GM19023 (cell line): ENCODE measurements at regions not wholly inside any gene's neighbourhood (a gene's known extent, or its start where the extent isn't known, plus 50 kb on each side); places are given as distances from the start of the nearest gene placed in this dataset.
A peak's percentile ranks its signal among the peaks of the same experiment; 100 is the strongest.
"Not testable (repeated sequence)": the region's sequence is repeated elsewhere in the genome, so short reads cannot be mapped to it uniquely, and the experiment has no call there.

Experiments used
- ATAC-seq: cut with Tn5 transposase; IDR thresholded peaks from one replicate; pipeline ENCODE4 v1.9.1; 2021; ENCODE audit warnings: mild to moderate bottlenecking, moderate library complexity; ENCODE audit not compliant: unreplicated experiment

DNA sequence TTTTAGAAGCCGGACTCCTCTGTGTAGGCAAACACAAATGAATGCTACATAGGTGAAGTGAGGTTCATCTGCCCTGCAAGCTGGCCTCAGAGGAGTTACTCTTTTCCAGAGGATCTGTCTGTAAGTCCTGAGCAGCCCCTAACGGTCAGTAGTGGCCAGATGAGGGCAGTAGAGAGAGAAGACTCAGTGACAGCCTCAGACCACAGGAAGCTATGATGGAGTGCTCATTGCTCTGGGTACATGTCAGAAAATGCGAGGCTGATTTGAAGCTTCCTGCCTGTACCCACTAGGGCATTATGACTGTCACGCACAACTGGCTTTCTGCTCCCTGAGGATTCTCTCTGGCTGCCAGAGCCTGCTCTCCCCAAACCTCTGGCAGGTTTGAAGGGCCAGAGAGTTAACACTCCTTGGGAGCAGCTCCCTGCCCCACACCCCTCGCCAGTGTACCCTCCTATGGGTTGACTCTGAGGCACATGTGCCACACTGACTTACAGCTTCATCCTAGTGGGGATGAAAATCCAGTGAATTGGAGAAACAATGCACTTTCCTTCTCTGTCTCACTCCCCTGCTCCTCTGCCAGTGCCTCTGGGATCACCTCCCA lies 141.5 kb downstream of the GABRG2 start:
- peak; percentile 95 for ATAC-seq

DNA sequence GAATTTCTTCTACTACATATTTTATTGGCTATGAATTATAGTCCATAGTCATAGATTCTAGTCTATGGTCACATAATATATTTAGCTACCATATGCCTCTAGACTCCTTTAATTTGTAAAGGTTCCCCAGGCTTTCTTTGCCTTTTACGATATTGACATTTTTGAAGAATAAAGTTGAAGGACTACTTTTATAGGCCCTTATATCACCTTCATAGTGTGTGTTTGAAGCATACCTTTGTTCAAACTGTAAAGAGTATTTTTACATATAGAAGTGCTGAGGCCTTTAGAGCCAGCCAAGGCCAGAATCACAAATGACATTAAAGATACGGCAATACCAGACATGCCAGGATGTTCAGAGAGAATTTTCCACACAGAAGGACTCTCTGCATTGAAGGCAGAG lies 147.0 kb downstream of the GABRG2 start:
- no peak for ATAC-seq

DNA sequence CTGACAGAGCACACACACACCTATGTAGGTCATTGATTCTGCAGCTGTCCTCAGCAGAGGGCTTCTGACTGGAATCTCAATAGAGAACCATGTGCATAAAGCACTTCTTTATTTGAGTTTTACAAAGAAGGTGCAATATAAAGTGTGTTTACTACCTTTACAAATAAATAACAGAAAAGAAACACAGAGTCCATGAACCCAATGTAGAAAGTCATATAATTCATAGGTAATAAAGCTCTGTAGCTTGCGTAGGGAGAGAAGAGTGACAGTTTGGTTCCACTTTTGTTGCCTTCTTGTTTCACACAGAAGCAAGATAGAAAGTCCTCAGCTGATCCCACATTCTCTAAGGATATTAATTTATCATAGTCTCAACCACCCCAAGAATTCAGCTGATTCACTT lies 149.5 kb downstream of the GABRG2 start:
- no peak for ATAC-seq

DNA sequence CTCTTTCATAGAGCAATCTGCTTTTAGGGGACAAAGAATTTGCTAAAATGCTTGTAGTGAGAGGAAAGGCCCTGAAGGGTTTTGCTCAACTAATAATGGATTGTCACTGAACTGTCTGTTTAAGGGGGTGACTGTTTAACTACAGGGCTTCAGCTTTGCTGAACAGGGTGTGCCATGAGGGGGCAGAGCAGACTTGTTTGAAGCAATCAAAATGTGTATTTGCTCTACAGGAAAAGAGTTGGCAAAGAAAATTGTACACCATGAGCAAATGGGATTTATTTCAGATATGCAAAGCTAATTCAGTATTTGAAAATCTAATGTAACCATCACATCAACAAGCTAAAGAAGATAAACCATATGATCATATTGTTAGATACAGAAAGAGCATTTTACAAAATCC lies 154.3 kb downstream of the GABRG2 start:
- ATAC-seq, result no peak

DNA sequence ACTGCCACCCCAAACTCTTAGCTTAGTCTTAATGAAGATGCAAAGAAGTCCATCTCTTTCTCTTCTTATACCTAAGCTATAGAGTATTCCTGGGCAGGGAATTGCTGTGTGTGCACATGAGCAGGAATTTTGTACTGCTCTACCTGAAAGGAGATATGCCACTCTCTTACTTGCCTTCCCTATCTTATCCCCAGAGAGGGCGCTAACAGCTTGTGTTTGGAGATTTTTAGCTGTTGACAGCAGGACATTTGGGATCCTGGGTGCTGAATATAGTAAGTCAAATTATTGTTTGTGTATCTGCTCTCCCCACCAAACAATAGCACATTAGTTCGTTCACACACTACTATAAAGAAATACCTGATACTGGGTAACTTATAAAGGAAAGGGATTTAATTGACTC lies 159.5 kb downstream of the GABRG2 start:
- ATAC-seq, result no peak

DNA sequence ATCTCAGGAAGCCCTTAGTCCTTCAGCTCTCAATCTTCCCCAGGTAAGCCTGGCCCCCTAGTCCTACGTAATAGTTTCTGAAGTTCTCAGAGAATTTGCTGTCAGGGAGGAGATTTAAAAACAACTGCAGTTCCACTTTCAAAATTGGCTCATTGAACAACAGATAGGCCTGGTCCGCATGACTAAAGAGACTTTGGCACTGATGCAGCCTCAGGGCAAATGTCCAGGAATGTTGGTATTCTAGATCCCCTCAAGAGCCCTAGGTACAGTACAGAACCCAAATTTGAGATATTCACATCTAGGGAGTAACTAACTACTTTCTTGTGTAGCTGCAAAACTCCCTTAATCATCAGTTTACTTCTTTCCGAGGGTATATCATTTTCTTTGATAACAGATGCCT lies 162.8 kb downstream of the GABRG2 start:
- no peak for ATAC-seq

DNA sequence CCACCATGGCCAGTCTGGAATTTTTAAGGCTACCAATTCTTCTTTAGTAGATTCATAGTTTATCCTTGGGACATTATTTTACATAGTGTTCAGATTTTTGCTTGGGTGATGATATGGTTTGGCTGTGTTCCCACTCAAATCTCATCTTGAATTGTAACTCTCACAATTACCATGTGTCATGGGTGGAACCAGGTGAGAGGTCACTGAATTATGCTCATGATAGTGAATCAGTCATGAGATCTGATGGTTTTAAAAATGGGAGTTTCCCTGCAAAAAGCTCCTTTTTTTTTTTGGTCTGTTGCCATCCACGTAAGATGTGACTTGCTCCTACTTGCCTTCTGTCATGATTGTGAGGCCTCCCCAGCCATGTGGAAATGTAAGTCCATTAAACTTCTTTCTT lies 163.9 kb downstream of the GABRG2 start:
- no peak for ATAC-seq

DNA sequence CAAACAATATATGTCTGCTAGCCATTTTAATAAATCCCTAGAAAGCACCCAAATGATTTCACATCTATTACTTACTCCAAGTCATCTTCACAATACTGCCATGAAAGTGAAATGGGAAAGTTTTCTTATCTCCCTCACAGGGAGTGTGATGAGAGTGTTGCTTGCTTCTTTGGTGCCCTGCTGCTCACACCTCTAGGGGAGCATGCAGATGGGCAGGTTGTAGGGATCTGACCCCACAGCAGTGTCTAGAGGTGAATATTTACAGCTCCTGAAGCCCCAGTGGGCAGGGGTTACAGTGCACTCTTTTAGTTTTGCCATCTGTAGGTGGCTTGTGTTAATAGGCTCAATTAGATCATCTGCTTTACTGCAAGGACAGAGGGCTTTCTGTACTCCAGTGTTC lies 173.2 kb downstream of the GABRG2 start:
- ATAC-seq, result no peak

DNA sequence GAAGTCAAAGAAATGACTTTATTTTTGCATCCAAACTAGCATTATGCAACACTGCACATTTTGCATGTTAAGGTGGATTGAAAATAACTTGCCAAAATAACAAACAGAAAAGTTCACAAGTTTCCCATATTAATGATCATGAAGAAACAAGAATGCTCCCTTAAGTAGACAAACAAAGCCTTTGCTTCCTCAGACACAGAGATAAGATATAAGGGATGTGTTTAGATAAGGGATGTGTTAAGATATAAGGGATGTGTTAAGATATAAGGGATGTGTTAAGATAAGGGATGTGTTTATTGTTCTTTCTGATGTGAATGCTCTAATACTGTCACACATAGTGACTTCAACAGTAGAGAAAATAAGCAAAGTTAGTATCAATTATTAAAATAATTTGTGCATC lies 174.8 kb downstream of the GABRG2 start:
- no peak for ATAC-seq

DNA sequence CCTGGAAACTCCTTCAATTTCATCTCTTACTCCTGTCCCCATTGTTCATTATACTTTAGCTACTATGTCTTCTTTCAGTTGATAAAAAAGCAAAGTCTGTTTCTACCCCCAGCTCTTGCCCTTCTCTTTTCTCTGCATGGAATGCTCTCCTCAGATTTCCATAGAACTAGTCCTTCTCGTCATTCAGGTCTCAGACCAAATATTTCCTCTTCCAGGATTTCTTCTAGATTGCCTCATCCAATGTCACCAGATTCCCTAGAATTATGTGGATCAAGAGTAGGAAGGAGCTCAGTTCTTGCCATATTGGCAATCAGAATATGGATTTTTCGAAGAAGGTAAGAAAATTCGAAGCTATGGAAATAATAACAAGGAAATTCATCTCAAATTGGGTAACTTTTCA lies 176.1 kb downstream of the GABRG2 start:
- ATAC-seq, result no peak

DNA sequence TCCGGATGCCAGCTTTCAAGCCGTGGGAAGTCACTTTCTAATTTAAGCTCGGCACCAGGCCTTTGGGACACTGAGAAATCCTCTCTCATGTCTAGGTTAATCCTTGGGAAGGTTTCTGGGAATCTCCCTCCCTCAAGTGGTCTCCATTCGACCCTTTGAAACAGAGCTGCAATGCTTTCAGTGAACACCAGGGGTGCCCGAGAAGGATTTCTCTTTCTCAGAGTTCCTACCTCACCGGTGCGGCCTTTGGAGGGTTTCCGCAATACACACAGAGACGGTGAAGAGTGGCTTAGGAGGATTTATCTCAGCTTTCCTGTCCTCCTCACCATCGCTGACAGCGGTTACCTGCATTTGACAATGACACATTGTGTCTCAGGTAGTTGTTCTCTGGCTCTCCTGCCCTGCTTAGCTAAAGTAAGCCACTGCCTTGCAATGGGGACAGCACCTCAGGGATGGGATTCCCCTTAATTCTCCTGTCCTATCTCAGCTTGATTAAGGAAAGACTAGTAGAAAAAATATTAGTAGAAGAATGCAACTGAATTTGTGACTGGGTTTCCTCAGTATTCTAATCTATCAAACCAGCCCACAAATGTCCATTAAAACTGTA lies 180.6 kb downstream of the GABRG2 start:
- no peak for ATAC-seq

DNA sequence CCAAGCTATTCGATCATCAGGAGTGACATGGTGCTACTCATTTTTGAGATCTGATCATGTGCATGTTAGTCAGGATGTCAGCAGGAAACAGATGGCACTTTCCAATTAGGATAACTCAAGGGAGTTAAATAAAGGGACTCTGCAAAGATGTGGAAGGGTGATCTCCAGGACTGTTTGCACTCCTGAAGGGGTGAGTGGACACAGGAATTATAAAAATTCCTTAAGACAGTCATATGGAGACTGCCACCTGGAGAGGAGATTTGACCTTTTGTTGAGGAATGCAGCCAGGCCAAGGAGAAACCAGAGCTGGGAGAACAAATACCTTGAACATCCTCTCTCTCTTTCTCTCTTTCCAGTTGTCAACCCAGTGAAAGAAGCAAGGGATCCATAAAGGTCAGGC lies 189.1 kb downstream of the GABRG2 start:
- no peak for ATAC-seq

DNA sequence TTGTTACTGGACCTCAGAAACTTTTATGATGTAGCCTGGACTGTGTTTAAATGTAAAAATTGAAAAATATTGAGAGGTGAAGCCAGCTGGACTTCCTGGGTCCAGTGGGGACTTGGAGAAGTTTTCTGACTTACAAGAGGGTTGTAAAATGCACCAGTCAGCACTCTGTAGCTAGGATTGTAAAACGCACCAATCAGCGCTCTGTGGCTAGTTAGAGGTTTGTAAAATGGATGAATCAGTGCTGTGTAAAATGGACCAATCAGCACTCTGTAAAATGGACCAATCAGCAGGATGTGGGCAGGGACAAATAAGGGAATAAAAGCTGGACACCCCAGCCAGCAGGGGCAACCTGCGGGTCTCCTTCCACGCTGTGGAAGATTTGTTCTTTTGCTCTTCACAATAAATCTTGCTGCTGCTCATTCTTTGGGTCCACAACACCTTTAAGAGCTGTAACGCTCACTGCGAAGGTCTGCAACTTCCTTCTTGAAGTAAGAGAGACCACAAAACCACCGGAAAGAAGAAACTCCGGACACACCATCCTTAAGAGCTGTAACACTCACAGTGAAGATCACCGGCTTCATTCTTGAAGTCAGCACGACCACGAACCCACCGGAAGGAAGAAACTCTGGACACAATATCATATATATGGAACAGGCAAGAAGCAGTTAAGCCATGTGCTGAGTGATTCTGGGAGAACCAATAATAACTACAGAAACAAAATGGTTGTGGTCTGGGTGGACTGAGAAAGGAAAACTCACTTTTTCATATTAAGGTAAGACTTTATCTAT lies 201.3 kb downstream of the GABRG2 start:
- no peak for ATAC-seq

DNA sequence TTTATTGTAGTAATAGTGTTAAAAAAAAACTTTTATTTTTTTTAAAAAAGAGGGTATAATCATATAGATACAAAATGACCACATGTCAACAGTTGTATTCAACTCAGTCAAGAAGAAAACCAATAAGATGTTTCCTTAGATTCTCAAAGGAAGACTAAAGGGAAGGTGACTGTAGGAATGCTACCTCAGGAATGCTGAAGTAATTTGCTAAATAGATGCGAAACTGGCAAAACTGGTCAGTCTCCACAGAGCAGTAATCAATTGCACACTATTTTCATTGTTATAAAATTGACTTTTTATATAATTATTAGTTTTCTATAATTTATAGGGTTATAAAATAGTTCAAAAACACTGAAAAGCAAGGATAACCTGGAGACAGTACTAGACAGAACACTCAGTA lies 204.8 kb downstream of the GABRG2 start:
- no peak for ATAC-seq

DNA sequence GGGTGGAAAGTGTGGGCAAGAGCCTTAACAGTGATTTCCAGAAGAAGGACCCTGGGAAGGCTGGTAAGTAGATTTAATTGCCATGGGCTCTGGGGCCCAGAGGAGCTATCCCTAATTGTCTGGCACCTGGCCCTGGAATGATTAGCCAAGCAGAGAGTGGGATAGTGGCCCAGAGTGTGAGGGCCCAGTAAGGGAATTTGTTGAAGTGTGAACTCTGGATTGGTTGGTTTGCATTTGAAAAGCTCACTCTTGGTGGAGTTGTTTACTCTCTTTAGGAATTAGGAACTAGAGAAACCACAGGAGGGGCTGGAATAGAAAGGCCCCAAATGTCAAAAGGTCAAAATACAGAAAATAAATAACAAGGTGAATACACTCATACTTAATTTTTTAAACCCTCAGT lies 207.1 kb downstream of the GABRG2 start:
- ATAC-seq, result no peak

DNA sequence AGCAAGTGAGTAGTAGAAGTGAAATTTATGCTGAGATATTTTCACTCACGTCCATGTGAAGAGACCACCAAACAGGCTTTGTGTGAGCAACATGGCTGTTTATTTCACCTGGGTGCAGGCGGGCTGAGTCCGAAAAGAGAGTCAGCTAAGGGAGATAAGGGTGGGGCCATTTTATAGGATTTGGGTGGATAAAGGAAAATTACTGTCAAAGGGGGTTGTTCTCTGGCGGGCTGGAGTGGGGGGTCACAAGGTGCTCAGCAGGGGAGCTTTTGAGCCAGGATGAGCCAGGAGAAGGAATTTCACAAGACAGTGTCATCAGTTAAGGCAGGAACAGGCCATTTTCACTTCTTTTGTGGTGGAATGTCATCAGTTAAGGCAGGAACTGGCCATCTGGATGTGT lies 207.8 kb downstream of the GABRG2 start:
- not testable (repeated sequence) for ATAC-seq

DNA sequence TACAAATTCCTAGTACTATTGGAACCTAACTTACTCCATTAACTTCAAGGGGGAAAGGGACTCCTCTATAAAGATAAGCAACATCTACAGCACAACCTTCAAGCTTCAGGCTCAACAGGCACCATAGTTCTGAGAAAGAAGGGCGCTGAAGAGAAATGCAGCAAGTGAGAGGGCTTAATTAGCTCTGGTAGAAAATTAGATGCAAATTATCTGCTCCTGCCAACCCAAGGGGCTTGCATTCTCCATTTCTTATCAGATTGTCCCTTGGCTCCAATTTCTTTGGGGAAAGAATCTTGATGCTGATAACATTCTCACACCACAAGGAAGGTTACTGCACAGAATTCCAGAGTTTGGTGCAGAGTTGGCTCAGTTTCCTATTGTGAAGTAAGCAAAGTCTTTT lies 214.6 kb downstream of the GABRG2 start:
- no peak for ATAC-seq

DNA sequence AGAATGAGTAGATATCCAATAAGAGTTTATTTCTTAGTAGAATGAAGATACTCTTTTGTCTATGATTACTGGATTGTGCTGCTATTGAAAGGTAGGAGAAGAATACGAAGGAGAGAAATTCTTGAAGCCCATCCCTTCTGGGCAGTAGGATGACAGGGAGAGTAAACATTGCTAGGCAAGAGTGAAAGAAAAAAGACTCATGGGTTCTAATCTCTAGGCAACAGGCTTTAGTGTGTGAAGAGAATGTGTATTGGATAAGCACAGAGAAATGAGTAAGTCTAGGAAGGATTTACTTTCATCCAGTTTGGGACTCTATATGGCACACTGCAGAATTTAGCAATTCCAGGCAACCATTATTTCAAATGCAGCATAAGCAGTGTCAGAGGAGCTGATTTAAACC lies 216.0 kb downstream of the GABRG2 start:
- no peak for ATAC-seq

DNA sequence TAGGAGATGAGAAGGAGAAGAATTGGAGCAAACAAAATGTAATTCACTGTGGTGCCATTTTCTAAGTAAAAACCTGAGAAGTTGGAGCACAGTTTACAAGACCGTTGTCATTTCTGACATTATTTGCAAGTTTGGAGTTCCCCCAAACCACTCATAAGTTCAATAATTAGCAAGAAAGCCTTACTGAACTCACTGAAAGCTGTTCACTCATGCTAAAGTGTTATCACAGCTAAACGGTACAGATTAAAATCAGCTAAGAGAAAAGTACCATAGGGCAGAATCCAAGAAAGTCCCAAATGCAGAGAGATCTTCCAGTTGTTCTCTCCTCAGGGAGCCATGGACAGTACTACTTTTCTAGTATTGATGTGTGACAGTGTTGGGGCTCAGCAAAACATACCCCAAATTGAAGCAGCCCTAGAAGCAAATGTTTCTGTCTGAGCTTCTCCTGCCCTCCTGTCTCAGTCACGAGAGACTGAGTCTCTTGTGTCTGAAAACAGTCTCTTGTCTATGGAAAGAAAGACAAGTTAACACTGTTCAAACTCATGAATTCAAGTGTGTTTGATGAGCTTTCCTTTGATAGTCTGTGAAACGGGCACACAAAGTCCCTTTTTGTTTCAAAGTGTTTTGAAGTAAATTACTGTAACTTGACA lies 221.2 kb downstream of the GABRG2 start:
- ATAC-seq, result peak; percentile 81

DNA sequence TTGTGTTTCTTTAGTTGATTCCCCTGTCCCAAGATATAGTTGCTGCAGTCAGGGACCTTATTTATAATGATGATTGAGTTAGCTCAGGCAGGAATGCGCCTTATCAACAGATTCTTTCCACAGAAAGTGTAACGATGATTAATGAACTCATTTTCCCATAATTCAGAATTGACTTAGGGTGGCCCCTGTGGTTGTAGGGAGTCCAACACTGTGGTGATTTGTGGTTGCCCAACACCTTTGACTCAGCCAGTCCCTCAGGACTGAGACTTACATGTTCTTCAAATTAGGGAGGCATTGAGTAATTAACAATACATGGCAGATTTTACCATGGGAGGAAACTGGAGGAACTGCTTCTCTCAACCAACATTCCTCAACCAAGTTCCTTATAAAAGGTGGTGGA lies 221.9 kb downstream of the GABRG2 start:
- peak; percentile 17 for ATAC-seq

DNA sequence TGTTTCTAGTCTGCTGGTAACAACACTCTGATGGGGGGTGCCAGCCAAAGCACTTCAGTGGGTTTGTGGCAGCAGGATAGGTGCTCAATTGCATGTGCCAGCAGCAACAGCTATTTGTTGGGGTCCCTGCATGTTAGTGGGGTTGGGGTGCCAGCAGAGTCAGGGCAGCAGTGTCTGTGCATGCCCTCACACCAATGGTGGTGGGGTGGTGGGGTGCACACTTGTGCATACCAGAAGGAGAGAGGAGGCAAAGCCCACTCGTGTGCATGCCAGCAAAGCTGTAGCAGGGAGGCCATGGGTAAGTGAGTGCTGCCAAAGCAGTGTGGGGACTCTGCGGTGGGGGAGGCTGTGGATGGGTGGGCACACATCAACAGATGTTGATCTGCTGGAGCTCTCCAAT lies 232.2 kb downstream of the GABRG2 start:
- no peak for ATAC-seq

DNA sequence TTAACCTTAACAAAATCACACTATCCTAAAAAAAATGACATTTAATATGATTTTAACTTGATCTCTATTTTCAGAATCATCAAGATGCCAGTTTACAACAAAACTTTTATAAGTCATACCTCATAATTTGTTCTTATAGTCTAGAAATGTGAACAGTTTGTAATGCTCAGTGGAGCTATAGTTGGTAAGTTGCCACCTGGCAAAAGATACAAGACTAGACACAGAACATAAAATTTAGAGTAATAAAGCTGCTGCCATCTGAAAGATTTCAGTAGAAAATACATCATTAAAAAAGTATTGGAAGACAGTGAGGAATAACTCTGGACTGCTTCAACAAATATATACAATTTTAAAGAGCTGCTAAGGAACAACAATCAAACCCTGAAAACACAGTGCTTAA lies 233.8 kb downstream of the GABRG2 start:
- no peak for ATAC-seq
